Fibroblast of lung (primary cell): ENCODE measurements at regions not wholly inside any gene's neighbourhood (a gene's known extent, or its start where the extent isn't known, plus 50 kb on each side); places are given as distances from the start of the nearest gene placed in this dataset.

ENCODE experiments used
- EZH2 ChIP-seq: IDR thresholded peaks from 2 replicates; pipeline ENCODE4 v1.5.1; 2012; ENCODE audit warnings: low read length, control low read depth, mild to moderate bottlenecking; ENCODE audit errors: missing control alignments
- TF ChIP-seq, protein P1 (sequence below), 2 donors: IDR thresholded peaks in 1 of 2; conservative IDR thresholded peaks in 1 of 2; 1 replicate in 1 of 2; 2 replicates in 1 of 2; pipeline ENCODE4 v1.5.1; 2011 to 2012; ENCODE audit warnings: low read length in 2 of 2, control low read depth in 1 of 2, inconsistent platforms in 1 of 2, low read depth in 1 of 2, mild to moderate bottlenecking in 1 of 2

DNA sequence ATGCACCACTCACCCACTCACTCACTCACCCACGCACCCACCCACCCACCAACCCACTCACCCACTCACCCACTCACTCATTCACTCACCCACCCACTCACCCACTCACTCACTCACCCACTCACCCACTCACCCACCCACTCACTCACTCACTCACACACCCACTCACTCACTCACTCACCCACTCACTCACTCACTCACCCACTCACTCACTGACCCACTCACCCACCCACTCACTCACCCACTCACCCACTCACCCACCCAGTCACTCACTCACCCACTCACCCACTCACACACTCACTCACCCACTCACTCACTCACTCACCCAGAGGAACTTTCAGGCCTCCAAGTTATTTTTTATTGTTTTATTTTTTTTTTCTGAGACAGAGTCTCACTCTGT is 93.1 kb upstream of the MKI67 start:
- TF ChIP-seq, protein P1, sequence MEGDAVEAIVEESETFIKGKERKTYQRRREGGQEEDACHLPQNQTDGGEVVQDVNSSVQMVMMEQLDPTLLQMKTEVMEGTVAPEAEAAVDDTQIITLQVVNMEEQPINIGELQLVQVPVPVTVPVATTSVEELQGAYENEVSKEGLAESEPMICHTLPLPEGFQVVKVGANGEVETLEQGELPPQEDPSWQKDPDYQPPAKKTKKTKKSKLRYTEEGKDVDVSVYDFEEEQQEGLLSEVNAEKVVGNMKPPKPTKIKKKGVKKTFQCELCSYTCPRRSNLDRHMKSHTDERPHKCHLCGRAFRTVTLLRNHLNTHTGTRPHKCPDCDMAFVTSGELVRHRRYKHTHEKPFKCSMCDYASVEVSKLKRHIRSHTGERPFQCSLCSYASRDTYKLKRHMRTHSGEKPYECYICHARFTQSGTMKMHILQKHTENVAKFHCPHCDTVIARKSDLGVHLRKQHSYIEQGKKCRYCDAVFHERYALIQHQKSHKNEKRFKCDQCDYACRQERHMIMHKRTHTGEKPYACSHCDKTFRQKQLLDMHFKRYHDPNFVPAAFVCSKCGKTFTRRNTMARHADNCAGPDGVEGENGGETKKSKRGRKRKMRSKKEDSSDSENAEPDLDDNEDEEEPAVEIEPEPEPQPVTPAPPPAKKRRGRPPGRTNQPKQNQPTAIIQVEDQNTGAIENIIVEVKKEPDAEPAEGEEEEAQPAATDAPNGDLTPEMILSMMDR (conservative IDR thresholded peaks at IDR 0.05 in 1 of 2, IDR thresholded peaks at IDR 0.05 in 1 of 2; ENCODE audit: low read depth in 1 of 2, low read length in 2 of 2): no peak
- no peak for TF ChIP-seq EZH2
